HepG2 (cell line): ENCODE measurements at regions not wholly inside any gene's neighbourhood (a gene's known extent, or its start where the extent isn't known, plus 50 kb on each side); places are given as distances from the start of the nearest gene placed in this dataset.

Experiments used
- CENPX ChIP-seq: sonication (generic); formaldehyde crosslinking; IDR thresholded peaks from 2 replicates; pipeline ENCODE4 v1.9.0; 2021; ENCODE audit warnings: mild to moderate bottlenecking, missing genetic modification reagents, moderate library complexity
- HNF4A ChIP-seq: sonication (generic); formaldehyde crosslinking; IDR thresholded peaks from 2 replicates; pipeline ENCODE4 v1.4.0; 2020; ENCODE audit warnings: missing genetic modification reagents
- SRF ChIP-seq: IDR thresholded peaks from 2 replicates; pipeline ENCODE4 v1.6.1; 2011; ENCODE audit warnings: mild to moderate bottlenecking, low read depth, low read length, moderate library complexity
- ZMYM2 ChIP-seq: sonication (generic); formaldehyde crosslinking; IDR thresholded peaks from 2 replicates; pipeline ENCODE4 v1.8.0; 2022; ENCODE audit warnings: mild to moderate bottlenecking, missing genetic modification reagents

GRCh38 chr2:107545066-107545465, 281.6 kb upstream of the RGPD4 start:
- TF ChIP-seq CENPX (CRISPR knock-in tag) (no peak), ZMYM2 (CRISPR knock-in tag) (no peak), HNF4A (no peak), SRF (no peak)
